Left cardiac atrium (tissue), 4 donors: ENCODE measurements at regions not wholly inside any gene's neighbourhood (a gene's known extent, or its start where the extent isn't known, plus 50 kb on each side); places are given as distances from the start of the nearest gene placed in this dataset.

Source experiments
- ATAC-seq, 2 donors: fragments of 200-7000 bp; cut with Tn5 transposase; one replicate each; pipeline ENCODE4 v1.9.1; 2020; ENCODE audit warnings: mild to moderate bottlenecking in 2 of 2, moderate library complexity in 2 of 2
- DNase-seq: peaks from one replicate; pipeline ENCODE4 v3.0.0-alpha.2; 2020
- intact Hi-C, 2 donors: fragments of 100-400 bp; cut with DNase I; formaldehyde crosslinking; loops; one replicate each; pipeline versions ENCODE4 v1.14.1 to v1.15.1; 2022 to 2023
- donor health status: DM: no; HTN: yes; CAD: no.
- donor health status: DM: no; HTN: yes; CAD: no; lungs with severe emphysema.
- donor health status: DM: yes; HTN: yes; CAD: no.
- donor health status: Dilated cardiomyopathy.

GRCh38 chr9:89234205-89235067 is 55.8 kb upstream of the SHC3 start:
- DNase-seq (no peak), ATAC-seq (peak in 1 of 2 donors; percentile 32)
- intact Hi-C loops = no loop called here

DNA sequence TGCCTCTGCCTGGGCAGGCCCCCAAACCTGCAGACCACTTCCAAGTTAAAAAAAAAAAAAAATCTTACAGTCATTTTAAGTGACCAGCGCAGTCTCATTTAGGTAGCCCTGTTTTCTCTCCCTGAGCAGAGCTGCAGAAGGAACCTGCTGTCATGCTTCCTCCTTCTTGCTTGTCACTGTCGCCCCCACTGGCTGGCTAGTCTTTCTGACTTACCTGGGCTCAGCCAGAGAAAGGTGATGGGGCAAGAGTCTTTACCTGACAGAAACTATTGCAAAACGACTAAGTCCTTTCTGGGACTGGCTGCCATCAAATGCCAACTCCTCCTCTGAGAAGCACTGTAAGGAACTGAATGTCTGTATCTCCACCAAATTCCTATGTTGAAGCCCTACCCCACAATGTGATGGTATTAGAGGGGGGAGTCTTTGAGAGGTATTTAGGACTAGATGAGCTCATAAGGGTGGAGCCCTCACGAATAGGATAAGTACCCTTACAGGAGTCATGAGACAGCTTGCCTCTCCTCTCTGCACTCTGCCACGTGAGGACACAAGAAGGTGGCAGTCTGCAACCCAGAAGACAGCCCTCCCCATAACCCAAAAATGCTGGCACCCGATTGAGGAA is 58.4 kb upstream of the SHC3 start:
- no peak for ATAC-seq
- intact Hi-C loops = no loop called here
- no peak for DNase-seq

GRCh38 chr9:89238424-89238823 is 59.8 kb upstream of the SHC3 start:
- no peak for ATAC-seq
- DNase-seq = no peak
- intact Hi-C loops = no loop called here

DNA sequence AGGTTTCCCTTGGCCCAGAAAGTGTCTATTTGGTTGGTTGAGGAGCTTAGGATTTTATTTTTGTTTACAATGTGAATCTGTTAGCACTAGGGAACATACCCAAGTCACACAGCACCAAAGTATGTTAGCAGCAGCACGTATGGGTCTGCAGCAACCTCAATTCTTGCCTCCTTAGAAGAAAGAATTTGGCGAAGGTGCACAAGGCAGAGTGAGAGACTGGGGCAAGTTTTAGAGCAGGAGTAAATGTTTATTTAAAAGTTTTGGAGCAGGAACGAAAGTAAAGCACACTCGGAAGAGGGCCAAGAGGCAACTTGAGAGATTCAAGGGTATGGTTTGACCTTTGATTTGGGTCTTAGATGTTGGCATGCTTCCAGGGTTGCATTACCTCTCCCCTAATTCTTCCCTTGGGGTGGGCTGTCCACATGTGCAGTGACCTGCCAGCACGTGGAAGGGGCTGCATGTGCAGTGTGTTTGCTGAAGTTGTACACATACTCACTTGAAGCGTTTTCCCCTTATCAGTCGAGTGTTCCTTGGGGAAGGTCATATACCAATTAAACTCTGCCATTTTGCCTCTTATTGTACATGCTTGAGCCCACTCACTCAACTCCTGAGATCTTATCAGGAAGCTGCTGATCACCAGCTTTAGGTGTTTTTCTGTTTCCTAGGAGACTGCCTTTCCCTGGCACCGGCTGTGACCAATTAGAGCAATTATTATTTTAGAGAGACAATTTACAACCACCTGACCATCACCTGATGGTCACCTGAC is 64.9 kb upstream of the SHC3 start:
- DNase-seq (no peak), ATAC-seq (no peak)
- intact Hi-C loops = no loop called here

GRCh38 chr9:89246840-89247239 is 64.2 kb upstream of the CKS2 start:
- no peak for DNase-seq
- intact Hi-C loops = no loop called here
- no peak for ATAC-seq

- ATAC-seq (no peak), DNase-seq (no peak)
- intact Hi-C loops = no loop called here
Observed at GRCh38 chr9:89247431-89248353, 63.3 kb upstream of the CKS2 start.

DNA sequence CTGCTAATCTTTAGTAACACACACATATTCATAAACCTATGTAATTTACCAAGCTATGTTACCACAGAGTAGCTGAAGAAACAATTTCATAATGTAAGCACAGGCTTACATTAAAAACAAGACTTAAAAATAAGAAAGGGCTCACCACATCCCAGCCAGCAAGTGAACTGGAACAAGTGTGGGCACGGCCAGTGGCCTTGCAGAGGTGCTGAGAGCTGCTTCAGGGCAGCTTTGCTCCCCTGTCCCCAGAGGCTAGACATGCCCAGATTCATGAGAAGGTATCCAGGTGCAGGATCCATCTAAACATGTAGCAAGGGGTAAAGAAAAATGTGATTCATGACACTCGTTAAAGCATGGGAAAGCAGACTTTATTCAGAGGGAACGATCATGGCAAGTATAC is 62.0 kb upstream of the CKS2 start:
- intact Hi-C loops = no loop called here
- no peak for DNase-seq
- ATAC-seq = no peak

GRCh38 chr9:89252651-89253267 is 58.2 kb upstream of the CKS2 start:
- no peak for DNase-seq
- intact Hi-C loops = no loop called here
- no peak for ATAC-seq

DNA sequence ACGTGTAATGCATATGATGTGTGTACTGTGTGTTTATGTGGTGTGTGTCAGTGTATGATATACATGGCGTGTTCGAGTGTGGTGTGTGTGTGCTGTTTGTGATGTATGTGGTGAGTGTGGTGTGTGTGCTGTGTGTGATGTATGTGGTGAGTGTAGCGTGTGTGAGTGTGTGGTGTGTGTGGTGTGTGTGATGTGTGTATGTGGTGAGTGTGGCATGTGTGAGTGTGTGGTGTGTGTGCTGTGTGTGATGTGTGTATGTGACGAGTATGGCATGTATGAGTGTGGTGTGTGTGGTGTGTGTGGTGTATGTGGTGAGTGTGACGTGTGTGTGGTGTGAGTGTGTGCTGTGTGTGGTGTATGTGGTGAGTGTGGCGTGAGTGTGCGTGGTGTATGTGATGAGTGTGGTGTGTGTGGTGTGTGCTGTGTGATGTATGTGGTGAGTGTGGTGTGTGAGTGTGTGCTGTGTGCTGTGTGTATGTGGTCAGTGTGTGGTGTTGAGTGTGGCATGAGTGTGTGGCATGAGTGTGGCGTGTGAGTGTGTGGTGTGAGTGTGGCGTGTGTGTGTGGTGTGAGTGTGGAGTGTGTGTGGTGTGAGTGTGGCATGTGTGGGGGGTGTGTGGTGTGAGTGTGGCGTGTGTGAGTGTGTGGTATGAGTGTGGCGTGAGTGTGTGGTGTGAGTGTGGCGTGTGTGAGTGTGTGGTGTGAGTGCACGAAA is 56.8 kb upstream of the CKS2 start:
- intact Hi-C loops = no loop called here
- ATAC-seq (no peak), DNase-seq (no peak)

GRCh38 chr9:89254773-89255125 is 56.2 kb upstream of the CKS2 start:
- intact Hi-C loops = no loop called here
- DNase-seq (no peak), ATAC-seq (no peak)

GRCh38 chr9:89256225-89256624 is 54.8 kb upstream of the CKS2 start:
- intact Hi-C loops = no loop called here
- no peak for DNase-seq
- ATAC-seq = no peak

DNA sequence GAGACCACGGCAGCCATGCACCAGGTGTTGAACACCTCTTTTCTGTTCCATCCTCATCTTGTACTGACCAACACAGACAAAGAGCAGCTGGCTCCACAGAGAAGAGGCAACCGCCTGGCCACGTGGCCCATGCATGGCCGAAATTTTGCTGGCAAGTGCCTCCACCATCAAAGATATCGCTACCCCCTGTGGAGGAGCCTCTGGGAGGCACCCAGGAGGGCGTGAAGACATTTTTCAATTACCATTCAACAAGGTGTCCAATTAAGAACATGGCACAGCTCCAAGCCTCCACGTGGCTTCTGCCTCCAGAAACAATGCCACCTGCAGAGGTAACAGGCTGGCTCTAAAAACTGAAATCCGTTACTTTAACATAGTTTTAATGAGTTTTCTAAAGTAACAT is 54.4 kb upstream of the CKS2 start:
- DNase-seq (no peak), ATAC-seq (no peak)
- intact Hi-C loops = no loop called here

DNA sequence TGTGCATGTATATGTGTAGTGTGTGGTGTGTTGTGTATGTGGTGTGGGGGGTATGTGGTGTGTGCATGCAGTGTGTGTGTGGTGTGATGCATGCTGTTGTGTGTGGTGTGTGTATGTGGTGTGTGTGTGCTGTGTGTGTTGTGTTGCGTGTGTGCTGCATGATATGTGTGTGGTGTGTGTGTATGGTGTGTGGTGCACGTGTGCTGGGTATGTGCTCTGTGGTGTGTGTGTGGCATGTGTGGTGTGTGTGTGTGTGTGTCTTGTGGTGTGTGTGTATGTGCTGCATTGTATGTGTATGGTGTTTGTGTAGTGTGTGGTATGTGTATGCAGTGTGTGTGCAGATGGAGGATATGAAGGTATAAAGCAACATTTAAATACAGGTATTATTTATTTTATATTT is 50.5 kb upstream of the CKS2 start:
- ATAC-seq = no peak
- no peak for DNase-seq
- intact Hi-C loops = no loop called here
